ENCODE measurements at regions not wholly inside any gene's neighbourhood (a gene's known extent, or its start where the extent isn't known, plus 50 kb on each side); places are given as distances from the start of the nearest gene placed in this dataset.
"Not testable (repeated sequence)": the region's sequence is repeated elsewhere in the genome, so short reads cannot be mapped to it uniquely, and the experiment has no call there.

GRCh38 chr1:166416831-166417230 is 250.0 kb upstream of the FAM78B start:
- TF ChIP-seq POLR2A, POLR2AphosphoS5 (IDR thresholded peaks at IDR 0.05; ENCODE audit: low read depth, low read length): not testable (repeated sequence)
